GM23248 (cell line): ENCODE measurements at regions not wholly inside any gene's neighbourhood (a gene's known extent, or its start where the extent isn't known, plus 50 kb on each side); places are given as distances from the start of the nearest gene placed in this dataset.
"Not testable (repeated sequence)": the region's sequence is repeated elsewhere in the genome, so short reads cannot be mapped to it uniquely, and the experiment has no call there.

Experiments used
- EZH2 ChIP-seq: fragments of 200-600 bp; sonication (generic); IDR thresholded peaks from 2 replicates; pipeline ENCODE4 v1.6.1; 2018; ENCODE audit warnings: antibody characterized with exemption, mild to moderate bottlenecking; ENCODE audit not compliant: insufficient read depth, poor library complexity, severe bottlenecking
- EZH2phosphoT487 ChIP-seq: fragments of 200-600 bp; sonication (generic); IDR thresholded peaks from 2 replicates; pipeline ENCODE4 v1.6.1; 2018; ENCODE audit warnings: antibody characterized with exemption, moderate library complexity, mild to moderate bottlenecking, low read depth; ENCODE audit not compliant: insufficient read depth

- 0 out of 2 replicates have a peak, but pooled peaks have one; percentile 27 for TF ChIP-seq EZH2phosphoT487
- not testable (repeated sequence) for TF ChIP-seq EZH2
Observed at GRCh38 chr2:89246620-89247019, 555.1 kb downstream of the RPIA start.
